Bronchial epithelial cell (primary cell): ENCODE measurements at regions not wholly inside any gene's neighbourhood (a gene's known extent, or its start where the extent isn't known, plus 50 kb on each side); places are given as distances from the start of the nearest gene placed in this dataset.

ENCODE experiments used
- DNase-seq: peaks from one replicate; pipeline ENCODE4 v3.0.0-alpha.2; 2010; ENCODE audit warnings: low read depth
- FAIRE-seq: peaks from 2 replicates; lab custom pipeline; 2011; peaks lifted over from hg19 to GRCh38; lab: Jason Lieb, UNC
- H3K27me3 ChIP-seq: 2 replicates; pipeline ENCODE4 v1.5.1; 2011; ENCODE audit warnings: low read length; ENCODE audit not compliant: control insufficient read depth, insufficient read depth
- H3K36me3 ChIP-seq: 2 replicates; pipeline ENCODE4 v1.5.1; 2011; ENCODE audit warnings: low read length; ENCODE audit not compliant: control insufficient read depth, insufficient read depth
- H3K4me3 ChIP-seq: 2 replicates; pipeline ENCODE4 v1.5.1; 2011; ENCODE audit warnings: mild to moderate bottlenecking, low read depth, low read length, control low read depth
- TF ChIP-seq, protein P1 (sequence below): IDR thresholded peaks from 2 replicates; pipeline ENCODE4 v1.5.1; 2011; ENCODE audit warnings: mild to moderate bottlenecking, moderate library complexity, low read length, control low read depth, inconsistent platforms; ENCODE audit not compliant: insufficient read depth, severe bottlenecking

DNA sequence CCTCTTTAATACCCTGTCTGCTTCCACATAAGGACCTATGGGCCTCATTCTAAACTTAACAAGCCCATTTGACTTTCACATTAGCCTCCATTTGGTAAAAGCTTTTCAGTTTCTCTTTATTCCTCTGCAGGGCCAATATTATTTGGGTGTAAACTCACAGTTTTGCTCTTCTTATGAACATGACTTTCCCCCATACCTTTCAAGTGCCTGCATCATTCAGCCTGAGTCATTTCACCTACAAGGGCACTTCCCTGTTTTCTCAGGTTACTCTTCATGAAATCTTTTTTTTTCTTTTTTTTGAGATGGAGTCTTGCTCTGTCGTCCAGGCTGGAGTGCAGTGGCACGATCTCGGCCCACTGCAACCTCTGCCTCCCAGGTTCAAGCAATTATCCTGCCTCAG, 1258.1 kb upstream of the CELF2 start:
- DNase-seq = peak; percentile 61
- no peak overlapping the region for H3K4me3 ChIP-seq

DNA sequence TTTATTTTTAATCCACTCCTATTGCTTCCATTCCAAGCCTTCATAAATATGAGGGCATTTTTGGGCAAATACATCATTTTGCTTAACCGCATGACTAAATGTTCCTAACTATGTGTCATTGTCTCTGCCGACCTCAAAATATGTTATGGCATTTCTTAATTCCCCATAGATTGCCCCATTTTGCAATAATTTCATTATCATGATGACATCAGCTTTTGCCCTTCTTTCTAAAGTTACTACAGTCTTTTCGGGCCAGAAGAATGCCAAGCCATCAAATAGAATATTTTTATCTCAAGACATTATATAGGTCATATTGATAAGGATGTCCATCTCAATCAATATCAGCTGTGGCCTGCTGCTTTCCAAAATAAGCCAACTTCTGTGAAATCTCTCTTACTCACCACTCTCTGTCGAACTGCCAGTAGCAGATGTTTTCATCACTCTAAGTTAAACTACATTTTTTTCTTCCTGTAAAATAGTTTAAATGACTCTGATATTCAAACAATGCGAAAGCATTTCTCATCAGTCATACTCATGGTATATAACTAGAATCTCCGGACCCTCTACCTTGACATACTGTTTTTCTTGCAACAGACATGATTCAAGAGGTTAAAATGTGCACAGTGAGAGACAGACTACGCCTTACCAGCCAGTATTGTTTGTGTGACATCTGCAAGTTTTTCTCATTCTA, 1254.6 kb upstream of the CELF2 start:
- peak; percentile 51 for DNase-seq
- no peak for FAIRE-seq
- no peaks in the 10 kb centered on the region for H3K36me3 ChIP-seq
- no peak overlapping the region for H3K4me3 ChIP-seq
- H3K27me3 ChIP-seq = no peaks in the 10 kb centered on the region
- TF ChIP-seq, protein P1, sequence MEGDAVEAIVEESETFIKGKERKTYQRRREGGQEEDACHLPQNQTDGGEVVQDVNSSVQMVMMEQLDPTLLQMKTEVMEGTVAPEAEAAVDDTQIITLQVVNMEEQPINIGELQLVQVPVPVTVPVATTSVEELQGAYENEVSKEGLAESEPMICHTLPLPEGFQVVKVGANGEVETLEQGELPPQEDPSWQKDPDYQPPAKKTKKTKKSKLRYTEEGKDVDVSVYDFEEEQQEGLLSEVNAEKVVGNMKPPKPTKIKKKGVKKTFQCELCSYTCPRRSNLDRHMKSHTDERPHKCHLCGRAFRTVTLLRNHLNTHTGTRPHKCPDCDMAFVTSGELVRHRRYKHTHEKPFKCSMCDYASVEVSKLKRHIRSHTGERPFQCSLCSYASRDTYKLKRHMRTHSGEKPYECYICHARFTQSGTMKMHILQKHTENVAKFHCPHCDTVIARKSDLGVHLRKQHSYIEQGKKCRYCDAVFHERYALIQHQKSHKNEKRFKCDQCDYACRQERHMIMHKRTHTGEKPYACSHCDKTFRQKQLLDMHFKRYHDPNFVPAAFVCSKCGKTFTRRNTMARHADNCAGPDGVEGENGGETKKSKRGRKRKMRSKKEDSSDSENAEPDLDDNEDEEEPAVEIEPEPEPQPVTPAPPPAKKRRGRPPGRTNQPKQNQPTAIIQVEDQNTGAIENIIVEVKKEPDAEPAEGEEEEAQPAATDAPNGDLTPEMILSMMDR = no peak

More for the DNA sequence above, 1258.1 kb upstream of the CELF2 start:
- H3K27me3 ChIP-seq = no peaks in the 10 kb centered on the region
- H3K36me3 ChIP-seq = no peaks in the 10 kb centered on the region
- TF ChIP-seq, protein P1 = no peak
- no peak for FAIRE-seq

DNA sequence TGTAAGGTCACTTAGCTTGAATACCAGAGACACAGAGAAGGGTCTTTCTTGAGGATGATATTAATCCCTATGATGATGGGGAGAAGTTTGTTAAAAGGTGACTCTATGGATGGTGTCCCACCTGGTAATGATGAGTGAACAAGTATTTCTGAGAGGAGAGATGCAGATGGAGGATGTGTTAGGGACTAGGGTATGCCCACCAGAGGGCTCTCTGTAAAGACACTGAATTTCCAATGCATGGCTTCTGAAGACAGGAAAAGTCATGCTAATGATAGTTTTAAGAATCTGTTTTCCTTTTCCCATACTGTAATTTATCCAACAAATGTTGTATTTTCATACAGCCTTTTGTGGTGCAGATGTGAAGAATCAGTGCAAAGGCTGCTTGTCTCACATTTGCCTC, 1250.9 kb upstream of the CELF2 start:
- Histone ChIP-seq H3K4me3 (no peak overlapping the region), H3K27me3 (no peaks in the 10 kb centered on the region), H3K36me3 (no peaks in the 10 kb centered on the region)
- DNase-seq = peak; percentile 2
- TF ChIP-seq, protein P1 = no peak
- FAIRE-seq = no peak

DNA sequence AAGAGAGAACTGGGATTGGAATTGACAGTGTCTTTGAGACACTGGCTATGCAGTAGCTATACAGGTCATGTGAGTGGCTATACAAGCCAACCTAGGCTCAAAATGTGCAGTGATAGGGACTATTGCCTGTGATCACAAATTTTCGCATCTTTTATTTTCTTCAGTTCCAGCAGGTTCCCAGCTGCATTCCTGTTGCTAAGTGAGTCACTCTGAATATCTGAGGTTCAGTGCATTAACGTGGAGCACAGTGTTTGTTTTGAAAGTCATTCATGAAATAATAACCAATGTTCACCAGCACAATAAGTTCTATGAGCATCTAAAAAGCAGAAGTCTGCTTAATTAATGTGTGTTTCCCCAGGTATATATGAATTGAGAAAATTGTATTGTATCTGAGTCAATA, 1236.0 kb upstream of the CELF2 start:
- Histone ChIP-seq H3K36me3 (no peaks in the 10 kb centered on the region), H3K27me3 (no peaks in the 10 kb centered on the region), H3K4me3 (no peak overlapping the region)
- TF ChIP-seq, protein P1 = no peak
- FAIRE-seq (no peak), DNase-seq (peak; percentile 40)

DNA sequence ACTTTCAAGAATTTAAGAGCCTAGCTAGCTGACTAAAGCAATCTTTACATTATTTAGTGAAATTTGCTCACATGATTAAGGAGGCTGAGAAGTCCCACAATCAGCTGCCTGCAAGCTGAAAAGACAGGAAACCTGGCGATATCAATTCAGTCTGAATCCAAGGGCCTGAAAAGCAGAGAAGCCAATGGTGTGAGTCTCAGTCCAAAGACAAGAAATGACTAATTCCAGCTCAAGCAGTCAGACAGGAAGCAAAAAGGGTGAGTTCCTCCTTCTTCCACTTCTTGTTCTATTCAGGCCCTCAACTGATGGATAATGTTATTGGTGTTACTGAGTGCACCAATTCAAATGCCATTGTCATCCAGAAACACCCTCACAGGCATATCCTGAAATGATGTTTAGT, 1231.6 kb upstream of the CELF2 start:
- no peak for FAIRE-seq
- no peaks in the 10 kb centered on the region for H3K36me3 ChIP-seq
- H3K27me3 ChIP-seq = no peaks in the 10 kb centered on the region
- TF ChIP-seq, protein P1 = no peak
- no peak overlapping the region for H3K4me3 ChIP-seq
- DNase-seq = peak; percentile 88

DNA sequence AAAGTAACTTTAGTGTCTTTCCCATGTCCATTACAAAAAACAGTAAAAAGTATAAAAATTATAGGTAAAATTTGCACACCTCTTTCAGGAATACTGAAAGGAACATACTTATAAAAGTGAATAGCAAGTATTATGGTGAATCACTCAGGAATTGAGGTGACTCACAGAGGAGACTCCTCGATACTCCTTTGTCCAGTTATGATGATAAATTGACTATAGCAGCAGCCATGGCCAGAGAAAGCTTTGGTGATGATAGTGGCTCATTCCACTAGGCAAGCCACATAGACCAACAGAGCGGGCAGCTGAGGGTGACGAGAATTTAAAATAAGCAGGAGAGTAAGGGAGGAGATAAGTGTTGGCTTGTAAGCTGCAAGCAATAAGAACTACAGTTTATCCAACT, 1231.1 kb upstream of the CELF2 start:
- Histone ChIP-seq H3K27me3 (no peaks in the 10 kb centered on the region), H3K36me3 (no peaks in the 10 kb centered on the region), H3K4me3 (no peak overlapping the region)
- peak; percentile 92 for DNase-seq
- TF ChIP-seq, protein P1 = no peak
- FAIRE-seq = peak; percentile 60
